Thyroid gland (tissue), 4 donors: ENCODE measurements at regions not wholly inside any gene's neighbourhood (a gene's known extent, or its start where the extent isn't known, plus 50 kb on each side); places are given as distances from the start of the nearest gene placed in this dataset.
"Not testable (repeated sequence)": the region's sequence is repeated elsewhere in the genome, so short reads cannot be mapped to it uniquely, and the experiment has no call there.

Source experiments
- DNase-seq, 2 donors: peaks; one replicate each; pipeline ENCODE4 v3.0.0-alpha.2; 2019
- H3K27ac ChIP-seq, 3 donors: fragments of 200-600 bp; sonication (generic); 1 replicate in 2 of 3; 2 replicates in 1 of 3; pipeline ENCODE4 v1.5.1; 2016 to 2019; ENCODE audit warnings: mild to moderate bottlenecking in 1 of 3, moderate library complexity in 1 of 3
- H3K27me3 ChIP-seq: fragments of 200-600 bp; sonication (generic); one replicate; pipeline ENCODE4 v1.5.1; 2019
- H3K36me3 ChIP-seq, 2 donors: fragments of 200-600 bp; sonication (generic); one replicate each; pipeline ENCODE4 v1.5.1; 2016 to 2019
- H3K4me1 ChIP-seq, 2 donors: fragments of 200-600 bp; sonication (generic); one replicate each; pipeline ENCODE4 v1.5.1; 2017 to 2019
- H3K4me3 ChIP-seq, 3 donors: fragments of 200-600 bp; sonication (generic); replicated peaks in 1 of 3; 1 replicate in 2 of 3; 2 replicates in 1 of 3; pipeline ENCODE4 v1.5.1; 2016; ENCODE audit warnings: mild to moderate bottlenecking in 1 of 3
- H3K9me3 ChIP-seq: fragments of 200-600 bp; sonication (generic); one replicate; pipeline ENCODE4 v1.5.1; 2017
- CTCF ChIP-seq, 6 experiments: fragments of 200-600 bp in 3 of 6; fragments of 450-650 bp in 3 of 6; sonication (generic) in 3 of 6; IDR thresholded peaks; one replicate each; pipeline ENCODE4 v1.5.1; 2016 to 2019; ENCODE audit warnings: antibody characterized with exemption in 6 of 6, mild to moderate bottlenecking in 2 of 6, inconsistent platforms in 1 of 6, moderate library complexity in 1 of 6
- POLR2A ChIP-seq, 2 donors: fragments of 450-650 bp; IDR thresholded peaks; one replicate each; pipeline ENCODE4 v1.6.1; 2017; ENCODE audit warnings: antibody characterized with exemption in 2 of 2, mild to moderate bottlenecking in 2 of 2, moderate library complexity in 1 of 2
- WGBS, 2 donors: methylation state at CpG; one replicate each; pipeline ENCODE4 v1.1.5; 2017; 5-methylcytosine and 5-hydroxymethylcytosine counted together
- intact Hi-C: fragments of 100-400 bp; cut with DNase I; formaldehyde crosslinking; loops from one replicate; pipeline ENCODE4 v1.15.1; 2023

DNA sequence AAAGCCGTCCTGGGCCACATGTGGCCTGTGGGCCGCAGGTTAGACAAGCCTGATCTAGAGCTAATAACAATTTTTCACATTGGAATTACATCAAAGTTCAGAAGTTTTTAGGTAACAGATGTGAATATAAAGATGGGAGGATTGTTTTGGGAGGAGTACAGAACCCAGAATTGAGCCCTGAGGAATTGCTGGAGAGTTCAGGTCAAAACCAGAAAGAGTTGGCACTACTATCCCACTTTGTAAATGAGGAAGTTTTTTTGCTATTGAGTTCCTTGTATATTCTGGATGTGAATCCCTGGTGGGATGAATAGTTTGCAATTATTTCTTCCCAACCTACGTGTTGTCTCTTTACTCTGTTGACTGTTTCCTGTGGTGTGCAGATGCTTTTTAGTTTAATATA is 109.5 kb upstream of the LIPC start:
- DNase-seq, result no peak
- TF ChIP-seq POLR2A (IDR thresholded peaks at IDR 0.05), result no peak
- no peak for TF ChIP-seq CTCF (IDR thresholded peaks at IDR 0.05)
- H3K27me3 ChIP-seq, result no peaks in the 10 kb centered on the region
- H3K4me1 ChIP-seq, result no peaks in the 10 kb centered on the region
- H3K9me3 ChIP-seq, result no peaks in the 10 kb centered on the region
- 88 to 94% methylated on average over 3 of the region's 3 CpGs for WGBS, 2 donors
- no peak overlapping the region for H3K27ac ChIP-seq
- H3K36me3 ChIP-seq, result no peaks in the 10 kb centered on the region
- intact Hi-C loops, result no loop called here
- H3K4me3 ChIP-seq, result no peak overlapping the region

GRCh38 chr15:58323321-58323720 is 108.5 kb upstream of the LIPC start:
- H3K27ac ChIP-seq, DNase-seq, H3K4me3 ChIP-seq, intact Hi-C loops, H3K36me3 ChIP-seq, H3K27me3 ChIP-seq, H3K4me1 ChIP-seq, H3K9me3 ChIP-seq: not testable (repeated sequence)
- 64 to 83% methylated on average over 1 of the region's 1 CpG for WGBS, 2 donors

- Histone ChIP-seq H3K36me3 (no peaks in the 10 kb centered on the region), H3K27ac (no peak overlapping the region), H3K4me1 (no peaks in the 10 kb centered on the region), H3K4me3 (no peak overlapping the region), H3K27me3 (no peaks in the 10 kb centered on the region), H3K9me3 (no peaks in the 10 kb centered on the region)
- no peak for DNase-seq
- intact Hi-C loops, result no loop called here
- TF ChIP-seq POLR2A (IDR thresholded peaks at IDR 0.05), result no peak
- no peak for TF ChIP-seq CTCF (IDR thresholded peaks at IDR 0.05)
Observed at GRCh38 chr15:58324533-58324932, 107.3 kb upstream of the LIPC start.

GRCh38 chr15:58327958-58328357 is 103.8 kb upstream of the LIPC start:
- H3K36me3 ChIP-seq, result no peaks in the 10 kb centered on the region
- H3K4me3 ChIP-seq, result no peak overlapping the region
- H3K9me3 ChIP-seq, result no peaks in the 10 kb centered on the region
- H3K4me1 ChIP-seq, result peaks cover 22 to 34% of the 10 kb centered on the region in 2 donors
- no peak for DNase-seq
- no peaks in the 10 kb centered on the region for H3K27me3 ChIP-seq
- no peak overlapping the region for H3K27ac ChIP-seq
- intact Hi-C loops, result no loop called here
- no peak for TF ChIP-seq POLR2A (IDR thresholded peaks at IDR 0.05)
- TF ChIP-seq CTCF (IDR thresholded peaks at IDR 0.05), result no peak
- 96 to 100% methylated on average over 1 of the region's 1 CpG for WGBS, 2 donors

GRCh38 chr15:58329211-58329610 is 102.6 kb upstream of the LIPC start:
- H3K27ac ChIP-seq, result no peak overlapping the region
- peaks cover 25 to 42% of the 10 kb centered on the region in 2 donors for H3K4me1 ChIP-seq
- intact Hi-C loops, result no loop called here
- H3K4me3 ChIP-seq, result no peak overlapping the region
- no peaks in the 10 kb centered on the region for H3K36me3 ChIP-seq
- WGBS, 2 donors, result 93 to 94% methylated on average over 2 of the region's 2 CpGs
- no peak for DNase-seq
- H3K27me3 ChIP-seq, result no peaks in the 10 kb centered on the region
- no peaks in the 10 kb centered on the region for H3K9me3 ChIP-seq
- TF ChIP-seq POLR2A (IDR thresholded peaks at IDR 0.05) (no peak), CTCF (IDR thresholded peaks at IDR 0.05) (no peak)
